OCI-LY1 (cell line): ENCODE measurements at regions not wholly inside any gene's neighbourhood (a gene's known extent, or its start where the extent isn't known, plus 50 kb on each side); places are given as distances from the start of the nearest gene placed in this dataset.
A peak's percentile ranks its signal among the peaks of the same experiment; 100 is the strongest.

Source experiments
- H2AFZ ChIP-seq: fragments of 200-600 bp; sonication (generic), shearing (Covaris generic); 2 replicates; pipeline ENCODE4 v1.6.0; 2014; ENCODE audit warnings: antibody characterized with exemption, mild to moderate bottlenecking, low read length
- H3F3A ChIP-seq: fragments of 200-600 bp; sonication (generic), shearing (Covaris generic); 2 replicates; pipeline ENCODE4 v1.6.0; 2014; ENCODE audit warnings: mild to moderate bottlenecking, antibody characterized with exemption, low read length, moderate library complexity; ENCODE audit not compliant: insufficient read depth
- H3K27ac ChIP-seq: fragments of 200-600 bp; sonication (generic); 2 replicates; pipeline ENCODE4 v1.5.1; 2014; ENCODE audit warnings: low read length, mixed run types, mild to moderate bottlenecking, low read depth; ENCODE audit not compliant: poor library complexity, severe bottlenecking
- H3K27me3 ChIP-seq: fragments of 200-600 bp; sonication (generic); 2 replicates; pipeline ENCODE4 v1.6.0; 2014; ENCODE audit warnings: antibody characterized with exemption, mild to moderate bottlenecking, low read length, moderate library complexity; ENCODE audit not compliant: insufficient read depth
- H3K36me3 ChIP-seq: fragments of 200-600 bp; sonication (generic); 2 replicates; pipeline ENCODE4 v1.6.1; 2014; ENCODE audit warnings: mild to moderate bottlenecking, antibody characterized with exemption, low read length, moderate library complexity, mixed read lengths; ENCODE audit not compliant: insufficient read depth
- H3K4me1 ChIP-seq: fragments of 200-600 bp; sonication (generic); 2 replicates; pipeline ENCODE4 v1.5.1; 2014; ENCODE audit warnings: mild to moderate bottlenecking, low read length, moderate library complexity; ENCODE audit not compliant: insufficient read depth, severe bottlenecking
- H3K4me2 ChIP-seq: fragments of 200-600 bp; sonication (generic), shearing (Covaris generic); 2 replicates; pipeline ENCODE4 v1.6.1; 2014; ENCODE audit warnings: low read length
- H3K4me3 ChIP-seq: fragments of 200-600 bp; sonication (generic); 2 replicates; pipeline ENCODE4 v1.5.1; 2014; ENCODE audit warnings: low read length, low read depth, mild to moderate bottlenecking, mixed read lengths; ENCODE audit not compliant: poor library complexity, severe bottlenecking
- H3K79me2 ChIP-seq: fragments of 200-600 bp; shearing (Covaris generic); 2 replicates; pipeline ENCODE4 v1.6.1; 2016; ENCODE audit warnings: mixed run types, low read length, mixed read lengths; ENCODE audit not compliant: insufficient read depth
- H3K9ac ChIP-seq: fragments of 200-600 bp; sonication (generic), shearing (Covaris generic); 2 replicates; pipeline ENCODE4 v1.6.1; 2014; ENCODE audit warnings: mild to moderate bottlenecking, low read length, mixed read lengths
- H3K9me2 ChIP-seq: fragments of 200-600 bp; sonication (generic), shearing (Covaris generic); 2 replicates; pipeline ENCODE4 v1.6.1; 2014; ENCODE audit warnings: low read depth, mild to moderate bottlenecking, low read length, mixed read lengths
- H3K9me3 ChIP-seq: fragments of 200-600 bp; shearing (Covaris generic); 2 replicates; pipeline ENCODE4 v1.6.1; 2014; ENCODE audit warnings: low read length, mixed read lengths
- H4K20me1 ChIP-seq: fragments of 200-600 bp; sonication (generic), shearing (Covaris generic); 2 replicates; pipeline ENCODE4 v1.6.0; 2016; ENCODE audit warnings: mild to moderate bottlenecking, low read length; ENCODE audit not compliant: insufficient read depth
- EZH2 ChIP-seq: fragments of 200-600 bp; sonication (generic), shearing (Covaris generic); IDR thresholded peaks from 2 replicates; pipeline ENCODE4 v1.8.0; 2017; ENCODE audit warnings: borderline replicate concordance, mixed run types, mild to moderate bottlenecking, antibody characterized with exemption, low read length, moderate library complexity, mixed read lengths
- TF ChIP-seq, protein P1 (sequence below): fragments of 200-600 bp; sonication (generic), shearing (Covaris generic); IDR thresholded peaks from 2 replicates; pipeline ENCODE4 v1.5.1; 2017; ENCODE audit warnings: mild to moderate bottlenecking, antibody characterized with exemption, low read length, moderate library complexity, mixed read lengths

DNA sequence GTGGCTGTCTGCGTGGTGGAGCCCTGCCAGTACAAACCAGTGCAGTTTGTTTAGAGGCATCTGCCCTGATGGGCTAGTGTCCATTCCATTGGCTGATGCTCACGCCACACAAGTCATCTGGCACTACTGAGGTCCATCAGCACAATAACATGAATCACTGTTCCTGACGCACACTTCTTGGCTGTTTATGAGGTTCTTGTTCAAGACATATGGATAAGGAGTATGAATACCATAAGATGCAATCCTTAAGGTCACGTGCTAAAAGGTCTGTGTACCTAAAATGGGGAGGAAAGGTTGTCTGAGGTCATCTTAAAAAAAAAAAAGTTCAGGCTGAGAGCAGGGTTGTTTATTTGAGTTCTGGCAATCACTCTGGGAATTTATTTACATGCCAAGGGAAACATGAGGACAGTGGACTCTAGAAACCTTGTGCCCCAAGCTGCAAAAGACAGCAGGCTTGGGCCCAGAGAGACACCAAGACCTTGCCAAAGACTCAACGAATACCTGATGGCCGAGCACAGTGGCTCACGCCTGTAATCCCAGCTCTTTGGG is 54.1 kb upstream of the SHLD1 start:
- no peaks in the 10 kb centered on the region for H3K79me2 ChIP-seq
- no peaks in the 10 kb centered on the region for H3K27me3 ChIP-seq
- H3K4me2 ChIP-seq: no peak overlapping the region
- H2AFZ ChIP-seq: no peak overlapping the region
- peak overlapping the region; percentile 68 for H3K27ac ChIP-seq
- no peaks in the 10 kb centered on the region for H3K9me3 ChIP-seq
- no peaks in the 10 kb centered on the region for H3K36me3 ChIP-seq
- H3K9me2 ChIP-seq: no peaks in the 10 kb centered on the region
- H4K20me1 ChIP-seq: no peaks in the 10 kb centered on the region
- peaks cover 5% of the 10 kb centered on the region; the same call in 1 of the 2 replicates for H3F3A ChIP-seq
- no peak for TF ChIP-seq EZH2
- TF ChIP-seq, protein P1, sequence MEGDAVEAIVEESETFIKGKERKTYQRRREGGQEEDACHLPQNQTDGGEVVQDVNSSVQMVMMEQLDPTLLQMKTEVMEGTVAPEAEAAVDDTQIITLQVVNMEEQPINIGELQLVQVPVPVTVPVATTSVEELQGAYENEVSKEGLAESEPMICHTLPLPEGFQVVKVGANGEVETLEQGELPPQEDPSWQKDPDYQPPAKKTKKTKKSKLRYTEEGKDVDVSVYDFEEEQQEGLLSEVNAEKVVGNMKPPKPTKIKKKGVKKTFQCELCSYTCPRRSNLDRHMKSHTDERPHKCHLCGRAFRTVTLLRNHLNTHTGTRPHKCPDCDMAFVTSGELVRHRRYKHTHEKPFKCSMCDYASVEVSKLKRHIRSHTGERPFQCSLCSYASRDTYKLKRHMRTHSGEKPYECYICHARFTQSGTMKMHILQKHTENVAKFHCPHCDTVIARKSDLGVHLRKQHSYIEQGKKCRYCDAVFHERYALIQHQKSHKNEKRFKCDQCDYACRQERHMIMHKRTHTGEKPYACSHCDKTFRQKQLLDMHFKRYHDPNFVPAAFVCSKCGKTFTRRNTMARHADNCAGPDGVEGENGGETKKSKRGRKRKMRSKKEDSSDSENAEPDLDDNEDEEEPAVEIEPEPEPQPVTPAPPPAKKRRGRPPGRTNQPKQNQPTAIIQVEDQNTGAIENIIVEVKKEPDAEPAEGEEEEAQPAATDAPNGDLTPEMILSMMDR: no peak
- H3K4me1 ChIP-seq: peaks cover 68% of the 10 kb centered on the region
- H3K9ac ChIP-seq: no peak overlapping the region
- no peak overlapping the region for H3K4me3 ChIP-seq

DNA sequence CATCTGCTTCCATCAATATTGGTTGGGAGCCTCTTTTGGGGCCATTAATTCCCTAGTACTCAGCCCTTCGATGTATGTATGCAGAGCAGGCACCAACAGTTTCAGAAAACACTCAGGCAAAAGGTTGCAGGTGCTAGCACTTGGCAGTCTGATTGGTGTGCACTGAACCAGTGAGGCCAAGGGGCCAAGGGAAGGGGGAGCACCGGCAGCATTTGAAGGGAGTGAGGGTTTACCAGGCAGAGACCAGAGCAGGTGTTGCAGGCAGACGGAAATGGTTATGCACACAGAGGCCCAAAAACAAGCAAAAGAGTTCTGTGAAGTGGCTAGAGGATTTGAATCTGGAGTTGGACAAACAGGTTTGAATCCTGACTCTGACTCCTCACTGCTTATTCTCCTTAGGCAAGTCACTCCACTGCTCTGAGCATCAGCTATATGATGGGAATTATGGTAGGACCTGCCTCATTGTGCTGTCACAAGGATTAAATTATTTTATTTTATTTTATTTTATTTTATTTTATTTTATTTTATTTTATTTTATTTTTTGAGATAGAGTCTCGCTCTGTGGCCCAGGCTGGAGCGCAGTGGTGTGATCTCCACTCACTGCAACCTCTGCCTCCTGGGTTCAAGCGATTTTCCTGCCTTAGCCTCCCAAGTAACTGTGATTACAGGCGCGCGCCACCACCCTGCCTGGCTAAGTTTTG is 58.1 kb upstream of the SHLD1 start:
- Histone ChIP-seq H3K27me3 (no peaks in the 10 kb centered on the region), H3K9ac (peak overlapping the region; percentile 66), H4K20me1 (no peaks in the 10 kb centered on the region), H3K36me3 (no peaks in the 10 kb centered on the region), H3K79me2 (no peaks in the 10 kb centered on the region), H3K4me3 (peak overlapping the region; percentile 35), H3F3A (peaks cover 5% of the 10 kb centered on the region; the same call in 1 of the 2 replicates), H3K4me2 (peak overlapping the region; percentile 56), H3K4me1 (peaks cover 86% of the 10 kb centered on the region), H3K27ac (peak overlapping the region; percentile 98), H2AFZ (no peak overlapping the region), H3K9me2 (no peaks in the 10 kb centered on the region), H3K9me3 (no peaks in the 10 kb centered on the region)
- no peak for TF ChIP-seq EZH2
- TF ChIP-seq, protein P1: no peak

DNA sequence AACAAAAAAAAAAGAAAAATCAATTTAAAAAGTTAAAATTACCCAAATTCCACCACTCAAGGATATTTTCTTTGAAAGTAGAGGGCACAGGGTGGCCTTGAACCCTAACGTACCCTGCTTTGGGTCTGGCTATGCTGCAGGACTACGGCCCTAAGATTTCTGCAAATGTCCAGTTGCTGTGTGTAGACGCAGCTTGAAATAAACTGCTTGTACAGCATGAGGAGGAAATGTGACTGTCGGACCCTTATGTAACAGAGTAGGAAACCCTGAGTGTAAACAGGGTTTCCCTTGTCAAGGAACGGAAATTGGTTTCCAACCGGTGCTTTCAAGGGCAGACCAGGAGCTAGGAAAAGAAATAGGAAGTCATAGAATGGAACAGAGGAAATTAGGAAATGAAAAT is 60.7 kb upstream of the SHLD1 start:
- Histone ChIP-seq H3F3A (no peaks in the 10 kb centered on the region; the same call in 1 of the 2 replicates), H3K4me3 (no peak overlapping the region), H3K4me1 (peaks cover 89% of the 10 kb centered on the region), H2AFZ (no peak overlapping the region), H3K27ac (peak overlapping the region; percentile 98), H3K36me3 (no peaks in the 10 kb centered on the region), H3K27me3 (no peaks in the 10 kb centered on the region), H3K9me3 (no peaks in the 10 kb centered on the region), H4K20me1 (no peaks in the 10 kb centered on the region), H3K9me2 (no peaks in the 10 kb centered on the region), H3K9ac (peak overlapping the region; percentile 54), H3K79me2 (no peaks in the 10 kb centered on the region), H3K4me2 (peak overlapping the region; percentile 30; the same call in 1 of the 2 replicates)
- no peak for TF ChIP-seq EZH2
- TF ChIP-seq, protein P1: no peak
